ENCODE measurements at regions not wholly inside any gene's neighbourhood (a gene's known extent, or its start where the extent isn't known, plus 50 kb on each side); places are given as distances from the start of the nearest gene placed in this dataset.
"Not testable (repeated sequence)": the region's sequence is repeated elsewhere in the genome, so short reads cannot be mapped to it uniquely, and the experiment has no call there.

DNA sequence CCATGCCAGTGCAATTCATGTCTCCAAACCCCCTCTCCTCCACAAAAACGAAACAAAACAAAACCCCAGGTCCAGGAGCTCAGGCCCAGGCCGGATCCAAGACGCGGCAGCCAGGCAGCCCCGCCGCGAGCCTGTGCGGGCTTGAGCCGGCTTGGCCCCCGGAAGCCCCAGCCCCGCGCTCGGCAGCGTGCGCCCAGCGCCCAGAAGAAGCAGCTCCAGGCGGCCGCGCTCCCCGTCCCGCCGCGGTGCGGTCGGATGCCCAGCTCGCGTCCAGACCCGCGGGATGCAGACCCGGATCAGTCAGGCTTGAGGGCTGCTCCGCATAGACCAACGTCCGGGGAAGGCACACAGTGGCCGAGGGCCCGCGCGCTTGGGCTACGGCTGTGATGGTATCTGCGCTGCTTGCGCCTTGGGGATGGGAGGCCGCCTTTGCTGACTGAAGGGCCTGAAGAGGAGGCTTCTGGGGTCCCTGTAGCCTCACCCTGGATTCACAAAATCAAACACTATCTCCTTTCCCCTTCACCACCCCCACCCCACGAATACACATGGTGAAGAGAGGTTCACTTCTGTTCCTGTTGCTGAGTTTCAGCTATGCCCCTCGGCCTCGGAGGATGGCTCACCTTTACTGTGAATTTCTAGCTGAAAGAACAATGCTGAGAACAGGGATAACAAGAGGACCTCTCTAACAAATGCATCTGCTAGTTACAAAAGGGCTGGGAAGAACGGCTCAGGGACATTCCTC lies 79.9 kb upstream of the EN2 start:
- no peak for DNase-seq (ENCODE audit: low read depth)

- DNase-seq (ENCODE audit: low read depth): no peak
These were observed 79.4 kb upstream of the EN2 start for GRCh38 chr7:155378580-155378934.

DNA sequence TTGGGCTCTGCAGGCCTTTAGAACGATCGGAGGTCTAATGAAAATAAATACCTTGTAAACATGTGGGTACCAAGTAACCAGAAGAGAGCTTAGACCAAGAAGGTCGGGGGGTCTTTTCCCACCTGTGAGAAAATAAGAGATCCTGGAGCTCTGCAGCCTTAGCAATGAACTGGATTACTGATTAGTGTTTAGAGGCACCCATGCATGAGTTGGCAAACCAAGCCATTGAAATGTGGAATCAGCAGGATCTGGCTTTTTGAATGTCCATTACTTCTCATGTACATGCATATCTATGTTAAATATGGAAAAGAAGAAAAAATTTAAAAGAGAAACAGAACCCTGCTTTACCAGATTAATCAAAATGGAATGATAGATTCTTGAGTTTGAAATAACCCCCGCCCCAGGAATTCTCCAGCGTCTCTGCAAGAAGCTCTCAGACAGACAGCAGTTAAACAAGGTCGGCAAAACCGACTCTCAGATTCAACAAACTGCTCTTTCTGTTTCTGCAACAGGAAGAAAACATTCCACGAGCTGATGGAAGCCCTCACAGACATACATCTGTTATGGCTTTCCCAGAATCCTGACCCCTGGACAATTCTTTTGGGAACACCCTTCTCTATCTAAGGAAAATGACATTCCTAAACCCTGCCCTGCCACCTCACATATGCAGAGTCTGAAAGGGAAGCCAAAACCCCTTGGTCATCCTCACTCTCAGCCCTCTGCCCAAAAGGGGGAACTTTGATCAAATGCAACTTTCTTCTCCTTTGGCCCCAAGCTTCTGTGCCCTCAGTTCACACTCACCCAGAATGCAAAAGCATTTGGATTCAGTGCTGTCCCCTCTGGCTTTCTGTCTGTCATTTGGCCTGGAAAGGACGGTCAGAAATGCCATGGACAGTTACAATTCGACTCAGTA lies 78.7 kb upstream of the EN2 start:
- no peak for DNase-seq (ENCODE audit: low read depth)

- peak; percentile 46 for DNase-seq (ENCODE audit: low read depth)
These were observed 77.6 kb upstream of the EN2 start for GRCh38 chr7:155380221-155380861.

- DNase-seq (ENCODE audit: low read depth): no peak
These were observed 76.7 kb upstream of the EN2 start for GRCh38 chr7:155380976-155381851.

GRCh38 chr7:155381852-155382801 lies 75.8 kb upstream of the EN2 start:
- no peak for DNase-seq (ENCODE audit: low read depth)

DNA sequence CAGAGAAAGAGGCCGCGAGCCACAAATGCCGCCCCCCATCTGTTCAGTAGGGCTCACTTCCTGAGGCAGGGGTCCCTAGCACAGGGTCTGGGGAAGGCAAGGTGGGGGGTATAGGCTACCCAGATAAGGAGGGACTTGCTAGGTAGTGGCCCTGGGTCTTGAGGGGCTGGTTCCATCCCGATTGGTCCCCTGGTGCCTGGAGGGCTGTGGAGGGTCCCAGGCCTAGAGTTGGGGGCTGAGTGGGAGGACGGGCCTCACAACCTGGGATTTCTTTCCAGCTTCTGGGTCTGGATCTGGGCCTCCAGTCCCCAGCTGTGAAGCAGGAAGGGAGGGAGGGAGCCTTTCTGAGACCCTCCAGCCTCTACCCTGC lies 75.1 kb upstream of the EN2 start:
- no peak for DNase-seq (ENCODE audit: low read depth)

- no peak for DNase-seq (ENCODE audit: low read depth)
These were observed 74.0 kb upstream of the EN2 start for GRCh38 chr7:155383756-155384491.

DNA sequence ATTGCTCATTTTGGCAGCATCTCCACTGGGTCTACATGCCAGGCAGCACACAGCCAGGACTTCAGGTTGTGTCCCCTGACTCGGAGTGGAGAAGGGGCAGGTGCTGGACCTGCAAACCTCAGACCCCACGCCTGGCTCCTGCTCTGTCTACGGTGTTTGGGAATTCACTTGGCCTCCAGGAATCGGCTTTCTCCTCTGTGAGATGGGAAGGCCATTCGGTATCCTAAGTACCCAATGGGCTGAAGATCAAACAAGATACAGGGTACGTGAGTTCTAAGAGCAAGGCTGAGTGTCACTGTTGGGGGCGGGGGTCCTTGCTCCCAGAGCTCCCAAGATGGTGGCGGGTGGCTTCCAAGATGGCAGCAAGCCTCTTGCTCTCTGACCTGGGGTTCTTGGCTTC lies 73.2 kb upstream of the EN2 start:
- no peak for DNase-seq (ENCODE audit: low read depth)

DNA sequence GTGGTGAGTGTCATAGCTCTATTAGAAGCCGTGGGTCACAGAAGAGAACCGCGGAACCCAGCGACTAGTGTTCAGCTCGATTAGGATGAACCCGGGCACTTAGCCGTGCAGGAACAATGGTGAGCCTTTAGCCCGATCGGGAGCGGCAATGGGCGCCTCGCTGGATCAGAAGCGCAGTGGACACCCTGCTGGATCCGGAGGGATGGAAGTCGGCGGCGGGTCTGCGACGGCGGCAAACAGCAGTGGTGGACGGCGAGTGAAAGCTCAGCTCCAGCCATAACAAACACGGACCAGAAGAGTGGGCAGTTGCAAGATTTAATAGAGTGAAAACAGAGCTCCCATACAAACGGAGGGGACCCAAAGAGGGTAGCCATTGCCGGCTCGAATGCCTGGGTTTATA lies 72.7 kb upstream of the EN2 start:
- DNase-seq (ENCODE audit: low read depth): not testable (repeated sequence)

DNA sequence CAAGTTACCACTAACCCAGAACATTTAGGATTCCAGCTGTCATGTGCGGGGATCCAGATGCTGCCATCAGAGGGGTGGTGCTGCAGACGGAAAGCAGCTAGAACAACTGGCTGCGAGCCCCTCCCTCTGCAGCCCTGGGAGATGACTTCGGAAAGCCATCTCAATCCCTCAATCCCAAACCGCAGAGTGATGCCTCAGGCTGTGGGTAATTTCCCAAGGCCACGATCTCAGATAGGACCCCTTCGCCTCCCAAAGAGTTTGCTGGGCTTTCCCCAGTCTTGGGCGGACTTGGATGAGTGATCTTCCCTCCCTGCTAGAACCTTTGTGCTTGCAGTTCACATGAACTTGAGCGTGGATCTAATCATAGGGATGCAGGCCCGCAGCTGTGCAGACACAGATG lies 71.3 kb upstream of the EN2 start:
- no peak for DNase-seq (ENCODE audit: low read depth)

- DNase-seq (ENCODE audit: low read depth): no peak
These were observed 70.8 kb upstream of the EN2 start for GRCh38 chr7:155387066-155387620.

GRCh38 chr7:155388561-155388960 lies 69.4 kb upstream of the EN2 start:
- no peak for DNase-seq (ENCODE audit: low read depth)

DNA sequence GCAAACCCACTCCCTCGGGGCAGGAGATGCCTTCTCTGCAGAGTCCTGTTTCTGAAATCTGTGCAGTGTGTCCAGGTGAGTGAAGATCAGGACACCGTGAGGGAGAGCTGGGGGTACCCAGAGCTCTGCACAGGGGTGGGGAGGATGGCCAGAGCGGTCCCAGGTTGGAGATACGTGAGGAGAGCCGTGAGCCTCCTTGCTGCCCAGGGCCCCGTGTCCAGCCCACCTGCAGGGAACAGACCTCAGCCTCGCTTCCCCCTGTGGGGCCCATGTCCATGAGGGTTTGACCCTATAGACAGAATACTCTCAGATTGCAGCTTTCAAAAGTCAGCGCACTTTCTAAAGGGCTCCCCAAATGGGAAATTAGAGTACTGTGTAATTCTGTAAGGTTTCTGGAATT lies 66.5 kb upstream of the EN2 start:
- DNase-seq (ENCODE audit: low read depth): no peak

DNA sequence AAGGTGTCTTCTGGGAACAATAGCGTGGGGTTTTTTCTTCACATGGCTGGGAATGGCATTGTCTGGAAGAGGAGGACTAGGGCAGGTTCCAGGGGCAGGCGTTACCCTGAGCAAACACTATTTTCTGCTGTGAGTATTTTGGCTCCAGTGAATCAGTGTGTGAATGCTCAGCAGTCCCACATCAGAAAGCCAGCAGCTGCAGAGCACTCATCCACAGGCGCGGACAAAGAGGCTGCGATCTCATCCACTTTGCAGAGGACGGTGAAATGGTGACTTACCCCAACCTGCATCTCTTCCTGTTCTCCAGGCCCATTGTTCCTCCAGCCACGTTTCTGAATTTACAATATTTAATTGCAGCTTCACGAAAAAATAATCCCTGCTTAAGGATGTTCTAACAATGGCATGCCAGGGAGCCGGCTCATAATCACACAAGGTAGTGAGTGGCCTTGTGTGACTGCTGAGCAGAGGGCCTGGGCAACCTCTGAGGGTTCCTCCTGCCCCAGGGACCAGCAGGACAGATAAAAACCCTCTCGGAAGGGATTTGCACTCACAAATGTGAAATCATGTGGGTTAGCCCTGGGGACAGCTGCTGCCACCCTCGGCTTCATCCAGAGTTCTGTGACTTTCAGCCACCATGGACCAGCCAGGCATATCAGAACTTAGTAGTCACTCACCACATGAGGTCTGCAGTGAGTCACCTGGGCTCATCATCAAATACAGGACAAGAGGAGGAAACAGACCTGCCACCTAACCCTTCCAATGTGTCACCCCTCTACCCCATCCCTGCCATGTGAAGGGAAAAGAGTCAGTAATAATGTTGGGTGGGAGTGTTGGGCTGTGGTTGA lies 65.0 kb upstream of the EN2 start:
- no peak for DNase-seq (ENCODE audit: low read depth)

GRCh38 chr7:155394413-155394812 lies 63.5 kb upstream of the EN2 start:
- DNase-seq (ENCODE audit: low read depth): no peak

DNA sequence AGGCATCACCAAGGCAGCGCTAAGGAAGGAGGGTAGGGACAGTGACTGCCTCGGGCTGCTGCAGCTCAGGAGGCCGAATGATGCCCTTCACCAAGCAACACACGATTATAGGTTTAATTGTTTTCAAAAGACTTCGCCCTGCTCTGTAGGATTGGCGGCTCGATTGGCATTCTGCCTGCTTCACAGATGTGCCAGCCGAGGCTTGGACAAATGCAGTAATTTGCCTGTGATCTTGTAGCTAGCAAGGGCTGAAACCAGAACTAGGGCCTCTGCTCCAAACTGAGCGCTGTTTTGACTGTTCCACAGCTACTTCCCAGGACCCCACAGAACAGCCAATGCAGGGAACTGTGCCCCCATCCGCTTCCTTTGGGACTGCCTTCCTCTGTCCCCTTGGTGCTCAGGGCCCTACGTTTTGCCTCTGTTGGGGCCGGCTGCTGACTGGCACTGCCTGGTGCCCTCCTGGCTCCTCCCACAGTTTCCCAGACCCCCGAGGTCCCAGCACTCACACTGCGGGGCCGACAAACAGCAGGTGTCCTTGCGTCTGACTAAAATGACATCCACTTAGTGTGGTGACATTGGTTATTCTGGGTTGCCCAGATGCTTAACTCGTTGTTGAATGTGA lies 62.6 kb upstream of the EN2 start:
- DNase-seq (ENCODE audit: low read depth): no peak

DNA sequence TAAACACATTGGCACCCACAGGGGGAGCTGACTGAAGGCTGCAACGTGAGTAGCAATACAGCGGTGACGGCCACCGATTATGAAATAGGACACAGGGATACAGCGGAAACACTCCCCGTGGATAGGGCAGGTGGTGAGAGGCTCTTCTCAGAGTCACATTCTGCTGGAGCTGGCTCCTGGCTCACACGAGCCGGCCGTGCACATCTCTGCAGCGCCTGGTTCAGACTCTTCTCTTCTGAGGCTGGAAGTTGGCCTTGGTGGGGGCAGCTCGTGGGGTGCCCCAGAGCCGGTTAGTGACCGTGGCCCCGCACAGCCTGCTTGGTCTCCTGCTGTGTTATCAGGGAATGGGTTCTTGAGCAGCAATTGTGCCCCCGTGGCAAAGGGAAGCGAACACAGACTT lies 61.3 kb upstream of the EN2 start:
- no peak for DNase-seq (ENCODE audit: low read depth)

Measured in activated gamma-delta T cell treated with anti-CD3 and anti-CD28 coated beads, Interleukin-2, amount 50 U/mL, for 16 hours (primary cell).